Neural cell (in vitro differentiated cells): ENCODE measurements at regions not wholly inside any gene's neighbourhood (a gene's known extent, or its start where the extent isn't known, plus 50 kb on each side); places are given as distances from the start of the nearest gene placed in this dataset.
"Not testable (repeated sequence)": the region's sequence is repeated elsewhere in the genome, so short reads cannot be mapped to it uniquely, and the experiment has no call there.

Source experiments
- H2AFZ ChIP-seq: fragments of 200-600, 300-800 bp; sonication (generic), shearing (Covaris generic); 2 replicates; pipeline ENCODE4 v1.6.0; 2014; ENCODE audit warnings: low read depth, mild to moderate bottlenecking, antibody characterized with exemption, low read length, moderate library complexity
- H3F3A ChIP-seq: fragments of 200-600 bp; shearing (Covaris generic); 2 replicates; pipeline ENCODE4 v1.6.1; 2016; ENCODE audit warnings: mild to moderate bottlenecking, moderate library complexity, mixed read lengths, antibody characterized with exemption, low read length; ENCODE audit not compliant: insufficient read depth, poor library complexity, severe bottlenecking
- H3K27ac ChIP-seq: fragments of 200-600, 300-800 bp; sonication (generic), shearing (Covaris generic); 2 replicates; pipeline ENCODE4 v1.5.1; 2014; ENCODE audit warnings: mild to moderate bottlenecking, low read length, moderate library complexity
- H3K27me3 ChIP-seq: fragments of 300-800, 200-600 bp; sonication (generic), shearing (Covaris generic); 2 replicates; pipeline ENCODE4 v1.6.0; 2014; ENCODE audit warnings: mild to moderate bottlenecking, low read depth, low read length, moderate library complexity; ENCODE audit not compliant: insufficient read depth
- H3K36me3 ChIP-seq: fragments of 300-800, 200-600 bp; sonication (generic), shearing (Covaris generic); 2 replicates; pipeline ENCODE4 v1.5.1; 2014; ENCODE audit warnings: mild to moderate bottlenecking, antibody characterized with exemption, low read length, moderate library complexity; ENCODE audit not compliant: insufficient read depth
- H3K4me2 ChIP-seq: fragments of 300-800, 200-600 bp; sonication (generic), shearing (Covaris generic); 2 replicates; pipeline ENCODE4 v1.6.0; 2014; ENCODE audit warnings: mild to moderate bottlenecking, low read length
- H3K4me3 ChIP-seq: fragments of 300-800, 200-600 bp; sonication (generic), shearing (Covaris generic); 2 replicates; pipeline ENCODE4 v1.5.1; 2014; ENCODE audit warnings: mild to moderate bottlenecking, low read length, moderate library complexity
- H3K79me2 ChIP-seq: fragments of 200-600 bp; shearing (Covaris generic); replicated peaks from 2 replicates; pipeline ENCODE4 v1.6.0; 2014; ENCODE audit warnings: mild to moderate bottlenecking, low read length, moderate library complexity; ENCODE audit not compliant: insufficient read depth
- H3K9ac ChIP-seq: fragments of 300-800, 200-600 bp; sonication (generic), shearing (Covaris generic); 2 replicates; pipeline ENCODE4 v1.6.1; 2016; ENCODE audit warnings: mild to moderate bottlenecking, low read length, mixed read lengths
- H3K9me2 ChIP-seq: fragments of 200-600 bp; shearing (Covaris generic); 2 replicates; pipeline ENCODE4 v1.6.1; 2016; ENCODE audit warnings: mild to moderate bottlenecking, low read length, mixed read lengths; ENCODE audit not compliant: insufficient read depth
- H3K9me3 ChIP-seq: fragments of 200-600, 300-800 bp; sonication (generic), shearing (Covaris generic); 2 replicates; pipeline ENCODE4 v1.6.1; 2016; ENCODE audit warnings: mild to moderate bottlenecking, mixed run types, low read length, moderate library complexity, mixed read lengths
- H4K20me1 ChIP-seq: fragments of 200-600 bp; shearing (Covaris generic); 2 replicates; pipeline ENCODE4 v1.6.1; 2016; ENCODE audit warnings: mild to moderate bottlenecking, mixed run types; ENCODE audit not compliant: insufficient read depth
- EP300 ChIP-seq: fragments of 450-650 bp; conservative IDR thresholded peaks from 2 replicates; pipeline ENCODE4 v1.6.1; 2014; ENCODE audit warnings: antibody characterized with exemption, mild to moderate bottlenecking, moderate library complexity; ENCODE audit not compliant: poor library complexity, severe bottlenecking
- EZH2 ChIP-seq: fragments of 200-600, 300-800 bp; shearing (Covaris generic), sonication (generic); IDR thresholded peaks from 2 replicates; pipeline ENCODE4 v1.6.1; 2014; ENCODE audit warnings: antibody characterized with exemption, low read length, borderline replicate concordance, mild to moderate bottlenecking; ENCODE audit not compliant: insufficient read depth, poor library complexity, severe bottlenecking
- MXI1 ChIP-seq: fragments of 450-650 bp; conservative IDR thresholded peaks from 2 replicates; pipeline ENCODE4 v1.6.1; 2014; ENCODE audit warnings: antibody characterized with exemption, mild to moderate bottlenecking; ENCODE audit not compliant: poor library complexity, severe bottlenecking
- POLR2AphosphoS5 ChIP-seq: IDR thresholded peaks from 2 replicates; pipeline ENCODE4 v1.6.1; 2012
- RAD21 ChIP-seq: fragments of 450-650 bp; conservative IDR thresholded peaks from 2 replicates; pipeline ENCODE4 v1.6.1; 2014; ENCODE audit warnings: antibody characterized with exemption, mild to moderate bottlenecking, moderate library complexity
- REST ChIP-seq: IDR thresholded peaks from 2 replicates; pipeline ENCODE4 v1.6.1; 2012; ENCODE audit warnings: borderline replicate concordance
- SMC3 ChIP-seq: fragments of 450-650 bp; conservative IDR thresholded peaks from 2 replicates; pipeline ENCODE4 v1.6.1; 2014; ENCODE audit warnings: antibody characterized with exemption, mild to moderate bottlenecking, moderate library complexity; ENCODE audit not compliant: poor library complexity
- TAF1 ChIP-seq: IDR thresholded peaks from 2 replicates; pipeline ENCODE4 v1.6.1; 2012; ENCODE audit warnings: low read depth
- TF ChIP-seq, protein P1 (sequence below): fragments of 450-650 bp; IDR thresholded peaks from 2 replicates; pipeline ENCODE4 v1.5.1; 2014; ENCODE audit warnings: antibody characterized with exemption, mild to moderate bottlenecking, moderate library complexity; ENCODE audit not compliant: poor library complexity, severe bottlenecking

DNA sequence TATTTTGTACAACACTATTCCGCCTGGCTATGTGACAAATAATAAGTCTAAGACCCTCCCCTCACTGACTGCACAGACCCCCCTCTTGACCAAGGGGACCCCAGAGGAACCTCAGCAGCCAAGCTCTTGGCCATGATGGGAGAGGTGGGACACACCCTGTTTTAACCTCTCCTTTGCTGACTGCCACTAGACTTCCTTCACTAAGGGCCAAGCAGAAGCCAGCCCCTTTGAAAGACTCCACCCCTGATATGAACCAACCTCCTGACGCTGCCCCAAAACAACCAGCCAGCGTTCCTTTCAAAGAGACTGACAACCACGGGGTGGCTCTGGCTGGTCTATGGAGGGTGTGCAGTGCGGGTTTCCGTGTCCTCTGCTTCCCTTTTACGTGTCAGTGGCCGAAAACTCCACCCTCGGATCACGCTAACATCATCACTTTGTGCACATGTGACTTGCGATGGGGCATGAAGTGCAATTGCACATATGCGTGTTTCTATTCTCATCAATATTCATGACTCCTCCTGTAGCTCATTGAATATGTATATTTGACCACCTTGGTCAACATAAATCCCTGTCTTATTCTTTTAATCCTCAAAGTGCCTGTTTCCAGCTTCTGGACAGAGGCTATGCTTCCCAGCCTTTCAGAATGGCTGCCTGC is 643.9 kb downstream of the TBC1D22A start:
- H3K9me3 ChIP-seq, result no peaks in the 10 kb centered on the region
- H3K9me2 ChIP-seq, result no peaks in the 10 kb centered on the region

GRCh38 chr22:47405222-47405621 is 642.8 kb downstream of the TBC1D22A start:
- not testable (repeated sequence) for H2AFZ ChIP-seq, H3F3A ChIP-seq, H3K27me3 ChIP-seq, H3K4me3 ChIP-seq, H4K20me1 ChIP-seq, H3K9me3 ChIP-seq, H3K79me2 ChIP-seq, H3K9ac ChIP-seq, H3K4me2 ChIP-seq, H3K27ac ChIP-seq, H3K36me3 ChIP-seq, H3K9me2 ChIP-seq

More for the DNA sequence above, 643.9 kb downstream of the TBC1D22A start:
- Histone ChIP-seq H2AFZ (no peak overlapping the region), H3K79me2 (no peaks in the 10 kb centered on the region), H3K4me3 (no peak overlapping the region), H3K9ac (no peak overlapping the region), H3K27me3 (no peaks in the 10 kb centered on the region), H3K36me3 (no peaks in the 10 kb centered on the region), H3K27ac (no peak overlapping the region), H4K20me1 (no peaks in the 10 kb centered on the region), H3K4me2 (no peak overlapping the region), H3F3A (no peaks in the 10 kb centered on the region)
- TF ChIP-seq SMC3, result no peak
- no peak for TF ChIP-seq RAD21
- no peak for TF ChIP-seq MXI1
- TF ChIP-seq REST, result no peak
- TF ChIP-seq EP300, result no peak
- no peak for TF ChIP-seq TAF1
- TF ChIP-seq POLR2AphosphoS5, result no peak
- TF ChIP-seq, protein P1, sequence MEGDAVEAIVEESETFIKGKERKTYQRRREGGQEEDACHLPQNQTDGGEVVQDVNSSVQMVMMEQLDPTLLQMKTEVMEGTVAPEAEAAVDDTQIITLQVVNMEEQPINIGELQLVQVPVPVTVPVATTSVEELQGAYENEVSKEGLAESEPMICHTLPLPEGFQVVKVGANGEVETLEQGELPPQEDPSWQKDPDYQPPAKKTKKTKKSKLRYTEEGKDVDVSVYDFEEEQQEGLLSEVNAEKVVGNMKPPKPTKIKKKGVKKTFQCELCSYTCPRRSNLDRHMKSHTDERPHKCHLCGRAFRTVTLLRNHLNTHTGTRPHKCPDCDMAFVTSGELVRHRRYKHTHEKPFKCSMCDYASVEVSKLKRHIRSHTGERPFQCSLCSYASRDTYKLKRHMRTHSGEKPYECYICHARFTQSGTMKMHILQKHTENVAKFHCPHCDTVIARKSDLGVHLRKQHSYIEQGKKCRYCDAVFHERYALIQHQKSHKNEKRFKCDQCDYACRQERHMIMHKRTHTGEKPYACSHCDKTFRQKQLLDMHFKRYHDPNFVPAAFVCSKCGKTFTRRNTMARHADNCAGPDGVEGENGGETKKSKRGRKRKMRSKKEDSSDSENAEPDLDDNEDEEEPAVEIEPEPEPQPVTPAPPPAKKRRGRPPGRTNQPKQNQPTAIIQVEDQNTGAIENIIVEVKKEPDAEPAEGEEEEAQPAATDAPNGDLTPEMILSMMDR, result no peak
- no peak for TF ChIP-seq EZH2
